ENCODE measurements at regions not wholly inside any gene's neighbourhood (a gene's known extent, or its start where the extent isn't known, plus 50 kb on each side); places are given as distances from the start of the nearest gene placed in this dataset.

- TF ChIP-seq CTCF (IDR thresholded peaks at IDR 0.05), result no peak
- no peak for TF ChIP-seq EZH2 (IDR thresholded peaks at IDR 0.05; ENCODE audit: borderline replicate concordance, insufficient read depth, low read depth, low read length, poor library complexity, severe bottlenecking)
These were observed 142.8 kb upstream of the IRX2 start for GRCh38 chr5:2894316-2894715.
